Cardiac muscle cell (in vitro differentiated cells and primary cell): ENCODE measurements at regions not wholly inside any gene's neighbourhood (a gene's known extent, or its start where the extent isn't known, plus 50 kb on each side); places are given as distances from the start of the nearest gene placed in this dataset.

Experiments
- DNase-seq, 2 donors: peaks; one replicate each; pipeline versions ENCODE4 v3.0.0 to v3.0.0-alpha.2; 2010 to 2017; ENCODE audit warnings: low read depth in 1 of 2, low spot score in 1 of 2
- H3K27ac ChIP-seq: fragments of 200-600 bp; sonication (generic); 2 replicates; pipeline ENCODE4 v1.5.1; 2016
- H3K27me3 ChIP-seq: fragments of 200-600 bp; sonication (generic); 2 replicates; pipeline ENCODE4 v1.6.0; 2016; ENCODE audit warnings: control low read depth
- H3K36me3 ChIP-seq: fragments of 200-600 bp; sonication (generic); 2 replicates; pipeline ENCODE4 v1.5.1; 2016; ENCODE audit warnings: control low read depth
- H3K4me1 ChIP-seq: fragments of 200-600 bp; sonication (generic); 2 replicates; pipeline ENCODE4 v1.8.1; 2017; ENCODE audit warnings: low read depth, mild to moderate bottlenecking, mixed run types
- H3K4me3 ChIP-seq: fragments of 200-600 bp; sonication (generic); 2 replicates; pipeline ENCODE4 v1.5.1; 2016; ENCODE audit warnings: mild to moderate bottlenecking
- H3K9me3 ChIP-seq: fragments of 200-600 bp; sonication (generic); 2 replicates; pipeline ENCODE4 v1.5.1; 2017; ENCODE audit warnings: low read depth, mild to moderate bottlenecking, control low read depth
- CTCF ChIP-seq: IDR thresholded peaks from 2 replicates; pipeline ENCODE4 v1.5.1; 2012; ENCODE audit warnings: low read depth, mild to moderate bottlenecking, low read length

- Histone ChIP-seq H3K27me3 (no peaks in the 10 kb centered on the region), H3K4me1 (peaks cover 72% of the 10 kb centered on the region), H3K36me3 (no peaks in the 10 kb centered on the region), H3K9me3 (no peaks in the 10 kb centered on the region), H3K4me3 (peak overlapping the region; percentile 1), H3K27ac (peak overlapping the region; percentile 96)
- TF ChIP-seq CTCF: peak; percentile 3
- DNase-seq: peak; percentile 83 to 97
These were observed 80.7 kb downstream of the C9orf152 start for GRCh38 chr9:110126986-110127864.

- Histone ChIP-seq H3K9me3 (no peaks in the 10 kb centered on the region), H3K27me3 (no peaks in the 10 kb centered on the region), H3K4me3 (no peak overlapping the region), H3K27ac (peak overlapping the region; percentile 96), H3K36me3 (no peaks in the 10 kb centered on the region), H3K4me1 (peaks cover 71% of the 10 kb centered on the region)
- DNase-seq: no peak
- TF ChIP-seq CTCF: no peak
These were observed 79.2 kb downstream of the C9orf152 start for GRCh38 chr9:110128664-110129329.

- H3K4me3 ChIP-seq: no peak overlapping the region
- H3K9me3 ChIP-seq: no peaks in the 10 kb centered on the region
- peaks cover 66% of the 10 kb centered on the region for H3K4me1 ChIP-seq
- TF ChIP-seq CTCF: no peak
- peak overlapping the region; percentile 96 for H3K27ac ChIP-seq
- no peaks in the 10 kb centered on the region for H3K27me3 ChIP-seq
- no peak for DNase-seq
- no peaks in the 10 kb centered on the region for H3K36me3 ChIP-seq
These were observed 78.5 kb downstream of the C9orf152 start for GRCh38 chr9:110129425-110129824.

DNA sequence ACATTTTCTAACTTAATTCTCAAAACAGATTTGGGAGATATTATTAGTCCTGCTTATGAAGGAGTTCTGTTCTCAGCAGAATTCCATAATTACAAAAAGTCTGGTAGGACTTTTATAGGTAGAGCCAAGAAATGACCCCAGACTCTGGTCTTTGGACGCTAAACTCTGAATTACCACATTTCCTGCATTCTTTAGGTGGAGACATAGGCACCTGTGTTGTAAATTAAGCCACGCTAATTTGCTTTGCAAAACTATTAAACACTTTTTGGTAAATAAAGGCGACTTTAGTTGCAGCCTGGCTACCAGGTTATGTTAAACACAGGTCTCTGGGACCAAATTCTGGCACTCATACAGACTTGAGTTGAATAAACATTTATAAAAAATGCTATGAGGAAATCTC is 77.7 kb downstream of the C9orf152 start:
- no peak for TF ChIP-seq CTCF
- no peak overlapping the region for H3K4me3 ChIP-seq
- no peaks in the 10 kb centered on the region for H3K27me3 ChIP-seq
- no peaks in the 10 kb centered on the region for H3K9me3 ChIP-seq
- DNase-seq: no peak
- H3K27ac ChIP-seq: no peak overlapping the region
- H3K4me1 ChIP-seq: peaks cover 59% of the 10 kb centered on the region
- no peaks in the 10 kb centered on the region for H3K36me3 ChIP-seq

DNA sequence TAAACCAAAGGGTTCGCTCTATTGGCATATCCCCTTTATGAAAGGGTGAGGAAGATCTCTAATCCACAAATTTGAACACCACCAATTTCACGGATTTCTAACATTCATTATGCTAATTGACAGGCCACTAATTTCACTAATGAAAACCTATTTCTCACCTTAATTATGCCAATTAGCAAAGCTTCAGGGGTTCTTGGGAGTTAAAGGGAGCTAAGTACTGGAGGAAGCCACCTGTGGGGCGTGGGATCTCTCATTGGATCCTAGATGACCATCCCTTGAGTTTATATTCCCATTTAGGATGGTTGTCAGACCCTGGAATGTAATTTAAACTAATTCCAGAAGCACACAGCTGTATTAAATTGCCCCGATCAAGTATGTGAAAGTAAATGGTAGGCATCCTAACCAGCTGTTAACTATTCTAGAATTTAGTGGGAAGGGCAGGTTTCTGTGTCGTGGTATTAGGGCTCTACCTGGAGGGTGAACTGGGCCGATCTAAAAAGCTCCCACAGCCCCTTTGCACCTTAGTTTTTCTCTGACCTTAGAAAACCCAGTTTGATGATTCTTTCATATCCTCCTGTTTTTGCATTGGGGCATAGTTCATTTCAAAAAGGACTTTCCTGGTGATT is 77.1 kb downstream of the C9orf152 start:
- Histone ChIP-seq H3K27ac (no peak overlapping the region), H3K27me3 (no peaks in the 10 kb centered on the region), H3K36me3 (no peaks in the 10 kb centered on the region), H3K4me3 (no peak overlapping the region), H3K4me1 (peaks cover 52% of the 10 kb centered on the region), H3K9me3 (no peaks in the 10 kb centered on the region)
- TF ChIP-seq CTCF: no peak
- no peak for DNase-seq
